OCI-LY7 (cell line): ENCODE measurements at regions not wholly inside any gene's neighbourhood (a gene's known extent, or its start where the extent isn't known, plus 50 kb on each side); places are given as distances from the start of the nearest gene placed in this dataset.

Experiments
- BruUV-seq: library from RNA; stranded (reverse); fragments of 400-500 nt; replicated peaks from 2 replicates; lab custom pipeline; 2021; lab: Mats Ljungman, UMichigan
- CTCF ChIA-PET: fragments of 300-600 bp; sonication (Branson Sonifier 250); formaldehyde crosslinking; loops from one replicate; lab custom pipeline; 2022; ENCODE audit warnings: antibody characterized with exemption; ENCODE audit not compliant: unreplicated experiment; lab: Charles Lee
- POLR2A ChIA-PET: fragments of 300-600 bp; sonication (Branson Sonifier 250); formaldehyde crosslinking; loops from one replicate; lab custom pipeline; 2022; ENCODE audit warnings: antibody characterized with exemption; lab: Charles Lee
- DNase-seq: peaks from one replicate; pipeline ENCODE4 v3.0.0-alpha.2; 2015; ENCODE audit warnings: low spot score
- H2AFZ ChIP-seq: fragments of 200-600 bp; sonication (generic), shearing (Covaris generic); 2 replicates; pipeline ENCODE4 v1.6.1; 2014; ENCODE audit warnings: mild to moderate bottlenecking, antibody characterized with exemption, low read length, moderate library complexity
- H3K27ac ChIP-seq: fragments of 200-600 bp; sonication (generic); 2 replicates; pipeline ENCODE4 v1.5.1; 2014; ENCODE audit warnings: mixed run types, low read depth, mild to moderate bottlenecking, moderate library complexity, low read length, inconsistent platforms; ENCODE audit not compliant: poor library complexity, severe bottlenecking
- H3K36me3 ChIP-seq: fragments of 200-600 bp; sonication (generic); 2 replicates; pipeline ENCODE4 v1.6.1; 2014; ENCODE audit warnings: mild to moderate bottlenecking, antibody characterized with exemption, low read length, moderate library complexity, mixed read lengths; ENCODE audit not compliant: insufficient read depth
- H3K4me1 ChIP-seq: fragments of 200-600 bp; sonication (generic); 2 replicates; pipeline ENCODE4 v1.5.1; 2014; ENCODE audit warnings: mild to moderate bottlenecking, low read length; ENCODE audit not compliant: insufficient read depth, poor library complexity, severe bottlenecking
- H3K4me2 ChIP-seq: fragments of 200-600 bp; sonication (generic); 2 replicates; pipeline ENCODE4 v1.6.1; 2014; ENCODE audit warnings: mild to moderate bottlenecking, low read length
- H3K4me3 ChIP-seq: fragments of 200-600 bp; sonication (generic); 2 replicates; pipeline ENCODE4 v1.5.1; 2014; ENCODE audit warnings: mild to moderate bottlenecking, low read depth, low read length; ENCODE audit not compliant: poor library complexity, severe bottlenecking
- H3K79me2 ChIP-seq: fragments of 200-600 bp; sonication (generic); 2 replicates; pipeline ENCODE4 v1.6.1; 2016; ENCODE audit warnings: low read depth, mild to moderate bottlenecking, low read length, moderate library complexity, mixed read lengths; ENCODE audit not compliant: insufficient read depth
- H3K9me2 ChIP-seq: fragments of 200-600 bp; sonication (generic); 2 replicates; pipeline ENCODE4 v1.6.1; 2016; ENCODE audit warnings: mild to moderate bottlenecking, low read length, mixed read lengths; ENCODE audit not compliant: insufficient read depth
- H3K9me3 ChIP-seq: fragments of 200-600 bp; sonication (generic); 2 replicates; pipeline ENCODE4 v1.6.1; 2014; ENCODE audit warnings: mild to moderate bottlenecking, mixed run types, low read length, mixed read lengths
- H4K20me1 ChIP-seq: fragments of 200-600 bp; sonication (generic); 2 replicates; pipeline ENCODE4 v1.6.1; 2014; ENCODE audit warnings: mild to moderate bottlenecking, antibody characterized with exemption, low read length, moderate library complexity, mixed read lengths; ENCODE audit not compliant: insufficient read depth
- EZH2phosphoT487 ChIP-seq: fragments of 200-600 bp; sonication (generic); IDR thresholded peaks from 2 replicates; pipeline ENCODE4 v1.6.1; 2018; ENCODE audit warnings: low read depth, borderline replicate concordance, mild to moderate bottlenecking, mixed run types, antibody characterized with exemption, low read length, moderate library complexity, mixed read lengths
- intact Hi-C: fragments of 100-400 bp; cut with micrococcal nuclease; formaldehyde crosslinking; loops from one replicate; pipeline ENCODE4 v1.10.0; 2022; ENCODE audit not compliant: unreplicated experiment
- TF ChIP-seq, protein P1 (sequence below): fragments of 200-600 bp; sonication (generic); conservative IDR thresholded peaks from 2 replicates; pipeline ENCODE4 v1.5.1; 2014; ENCODE audit warnings: mild to moderate bottlenecking, antibody characterized with exemption, low read length, moderate library complexity, mixed read lengths

DNA sequence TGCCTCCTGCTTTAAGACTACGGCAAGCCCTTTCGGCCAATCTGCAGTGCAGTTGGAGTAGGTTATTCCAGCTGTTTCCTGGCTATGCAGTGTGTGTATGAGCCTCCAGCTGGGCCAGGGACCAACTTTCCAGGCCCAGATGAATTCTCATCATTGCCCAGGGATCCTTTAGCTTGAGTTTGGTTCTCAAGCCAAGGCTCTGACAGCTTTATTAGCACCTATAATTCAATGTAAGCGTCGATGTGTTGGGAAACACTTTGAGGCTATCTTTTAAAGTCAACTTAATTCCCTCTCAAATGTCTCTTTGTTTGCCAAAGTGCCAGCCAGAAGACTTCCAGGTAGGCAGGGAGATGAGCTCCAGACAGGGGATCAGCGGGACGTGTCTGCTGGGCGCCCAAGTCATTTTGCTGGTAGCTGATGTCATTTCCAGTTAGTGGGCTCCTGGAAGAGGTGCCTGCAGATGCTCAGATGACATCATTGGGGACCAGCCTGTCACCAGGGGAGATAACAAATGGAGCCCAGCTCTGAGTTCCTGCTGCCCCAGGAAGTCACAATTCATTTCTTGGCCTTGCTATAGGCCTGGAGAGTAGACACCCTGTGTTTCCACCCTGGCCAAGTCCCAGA is 520.4 kb downstream of the SOX6 start:
- Histone ChIP-seq H3K9me3 (no peaks in the 10 kb centered on the region), H3K79me2 (no peaks in the 10 kb centered on the region), H3K4me1 (no peaks in the 10 kb centered on the region), H3K9me2 (no peaks in the 10 kb centered on the region), H3K4me2 (no peak overlapping the region), H3K27ac (no peak overlapping the region), H4K20me1 (no peaks in the 10 kb centered on the region), H2AFZ (no peak overlapping the region), H3K36me3 (no peaks in the 10 kb centered on the region), H3K4me3 (no peak overlapping the region)
- BruUV-seq, result no TSS peak
- ChIA-PET POLR2A (no interaction called here), CTCF (no interaction called here)
- intact Hi-C loops, result no loop called here
- no peak for DNase-seq
- TF ChIP-seq, protein P1, sequence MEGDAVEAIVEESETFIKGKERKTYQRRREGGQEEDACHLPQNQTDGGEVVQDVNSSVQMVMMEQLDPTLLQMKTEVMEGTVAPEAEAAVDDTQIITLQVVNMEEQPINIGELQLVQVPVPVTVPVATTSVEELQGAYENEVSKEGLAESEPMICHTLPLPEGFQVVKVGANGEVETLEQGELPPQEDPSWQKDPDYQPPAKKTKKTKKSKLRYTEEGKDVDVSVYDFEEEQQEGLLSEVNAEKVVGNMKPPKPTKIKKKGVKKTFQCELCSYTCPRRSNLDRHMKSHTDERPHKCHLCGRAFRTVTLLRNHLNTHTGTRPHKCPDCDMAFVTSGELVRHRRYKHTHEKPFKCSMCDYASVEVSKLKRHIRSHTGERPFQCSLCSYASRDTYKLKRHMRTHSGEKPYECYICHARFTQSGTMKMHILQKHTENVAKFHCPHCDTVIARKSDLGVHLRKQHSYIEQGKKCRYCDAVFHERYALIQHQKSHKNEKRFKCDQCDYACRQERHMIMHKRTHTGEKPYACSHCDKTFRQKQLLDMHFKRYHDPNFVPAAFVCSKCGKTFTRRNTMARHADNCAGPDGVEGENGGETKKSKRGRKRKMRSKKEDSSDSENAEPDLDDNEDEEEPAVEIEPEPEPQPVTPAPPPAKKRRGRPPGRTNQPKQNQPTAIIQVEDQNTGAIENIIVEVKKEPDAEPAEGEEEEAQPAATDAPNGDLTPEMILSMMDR, result no peak
- TF ChIP-seq EZH2phosphoT487, result no peak

- Histone ChIP-seq H3K4me2 (no peak overlapping the region), H3K36me3 (no peaks in the 10 kb centered on the region), H3K9me3 (no peaks in the 10 kb centered on the region), H4K20me1 (no peaks in the 10 kb centered on the region), H3K9me2 (no peaks in the 10 kb centered on the region), H3K4me3 (no peak overlapping the region), H3K4me1 (no peaks in the 10 kb centered on the region), H3K79me2 (no peaks in the 10 kb centered on the region), H3K27ac (no peak overlapping the region), H2AFZ (no peak overlapping the region)
- ChIA-PET CTCF (no interaction called here), POLR2A (no interaction called here)
- no TSS peak for BruUV-seq
- DNase-seq, result no peak
- intact Hi-C loops, result no loop called here
- TF ChIP-seq, protein P1, result no peak
- no peak for TF ChIP-seq EZH2phosphoT487
These were observed 519.6 kb downstream of the SOX6 start for GRCh38 chr11:15836795-15837194.

DNA sequence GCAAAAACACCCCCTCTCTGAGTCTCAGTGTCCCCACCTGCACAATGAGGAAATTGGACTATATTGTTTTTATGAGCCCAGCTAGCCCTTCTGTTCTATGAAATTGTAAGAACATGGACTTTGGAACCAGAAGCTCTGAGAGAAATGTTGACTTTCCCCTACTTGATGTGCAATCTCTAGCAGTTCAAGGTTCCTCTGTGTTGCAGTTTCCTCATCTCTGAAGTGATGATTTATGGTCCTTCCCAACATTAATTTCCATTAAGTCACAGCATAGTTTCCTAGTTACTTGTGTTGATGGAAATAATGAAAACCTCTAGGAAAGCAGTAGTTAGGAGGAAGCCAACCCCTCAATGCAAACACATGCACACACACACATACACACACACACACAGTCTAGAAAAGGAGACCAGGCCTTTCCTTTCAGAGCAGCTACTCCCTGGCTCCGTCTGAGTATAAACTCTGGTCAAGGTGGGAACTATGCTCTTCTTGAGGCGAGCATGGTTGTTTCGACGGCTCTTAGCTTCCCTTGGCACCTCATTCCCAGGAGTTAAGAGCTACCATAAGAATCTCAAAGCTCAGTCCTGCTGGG is 518.4 kb downstream of the SOX6 start:
- Histone ChIP-seq H2AFZ (no peak overlapping the region), H3K9me3 (no peaks in the 10 kb centered on the region), H3K79me2 (no peaks in the 10 kb centered on the region), H3K27ac (no peak overlapping the region), H3K36me3 (no peaks in the 10 kb centered on the region), H3K4me1 (no peaks in the 10 kb centered on the region), H4K20me1 (no peaks in the 10 kb centered on the region), H3K9me2 (no peaks in the 10 kb centered on the region), H3K4me3 (no peak overlapping the region), H3K4me2 (no peak overlapping the region)
- no peak for TF ChIP-seq EZH2phosphoT487
- TF ChIP-seq, protein P1, result no peak
- BruUV-seq, result no TSS peak
- CTCF ChIA-PET, result no interaction called here
- POLR2A ChIA-PET, result interaction anchor here (0.5 to 1.6 kb wide), 2 partner anchors 8 to 766 kb away, joined by 4 to 6 read pairs; no protein-coding TSS in a partner anchor
- DNase-seq, result no peak
- intact Hi-C loops, result no loop called here
